ENCODE measurements at regions not wholly inside any gene's neighbourhood (a gene's known extent, or its start where the extent isn't known, plus 50 kb on each side); places are given as distances from the start of the nearest gene placed in this dataset.

GRCh38 chr6:21665392-21666200, 72.0 kb downstream of the SOX4 start:
- TF ChIP-seq CTCF (IDR thresholded peaks at IDR 0.05; ENCODE audit: borderline replicate concordance, extremely low read depth, low read length, poor library complexity, severe bottlenecking) (no peak), EZH2 (IDR thresholded peaks at IDR 0.05; ENCODE audit: borderline replicate concordance, low read depth, low read length, severe bottlenecking) (no peak)
- ATAC-seq (ENCODE audit: insufficient read depth, low read depth) (peak; percentile 17; the same call in 2 of the 3 replicates), DNase-seq (no peak)
- Histone ChIP-seq H3K27ac (ENCODE audit: low read length) (peak overlapping the region; percentile 62; the same call in 1 of the 2 replicates), H4K20me1 (ENCODE audit: insufficient read depth, low read length) (no peaks in the 10 kb centered on the region), H3K9ac (ENCODE audit: low read depth, low read length) (peak overlapping the region; percentile 69), H2AFZ (ENCODE audit: low read depth, low read length) (peak overlapping the region; percentile 89), H3K4me3 (ENCODE audit: low read depth in 1 of 2, low read length in 2 of 2) (peak overlapping the region; percentile 62 to 82; a peak in 3 of 4 replicates), H3K4me1 (ENCODE audit: insufficient read depth, low read length) (peaks cover 50% of the 10 kb centered on the region), H3K4me2 (ENCODE audit: insufficient read depth, low read length) (peak overlapping the region; percentile 90), H3K27me3 (ENCODE audit: insufficient read depth, low read length, poor library complexity) (peaks cover 14% of the 10 kb centered on the region), H3K9me3 (ENCODE audit: insufficient read depth, low read length, severe bottlenecking) (no peaks in the 10 kb centered on the region), H3K79me2 (ENCODE audit: insufficient read depth, low read length) (peaks cover 43% of the 10 kb centered on the region), H3K36me3 (ENCODE audit: insufficient read depth, low read length) (peaks cover 4% of the 10 kb centered on the region; the same call in 1 of the 2 replicates)

- peak overlapping the region; percentile 89 for H2AFZ ChIP-seq (ENCODE audit: low read depth, low read length)
- H3K36me3 ChIP-seq (ENCODE audit: insufficient read depth, low read length), result peaks cover 4% of the 10 kb centered on the region; the same call in 1 of the 2 replicates
- no peaks in the 10 kb centered on the region for H4K20me1 ChIP-seq (ENCODE audit: insufficient read depth, low read length)
- peaks cover 57% of the 10 kb centered on the region for H3K4me1 ChIP-seq (ENCODE audit: insufficient read depth, low read length)
- DNase-seq (peak; percentile 64), ATAC-seq (ENCODE audit: insufficient read depth, low read depth) (peak; percentile 66)
- H3K27me3 ChIP-seq (ENCODE audit: insufficient read depth, low read length, poor library complexity), result peaks cover 14% of the 10 kb centered on the region
- H3K9me3 ChIP-seq (ENCODE audit: insufficient read depth, low read length, severe bottlenecking), result no peaks in the 10 kb centered on the region
- H3K9ac ChIP-seq (ENCODE audit: low read depth, low read length), result peak overlapping the region; percentile 69
- H3K4me3 ChIP-seq (ENCODE audit: low read depth in 1 of 2, low read length in 2 of 2), result peak overlapping the region; percentile 62 to 82
- peak overlapping the region; percentile 90 for H3K4me2 ChIP-seq (ENCODE audit: insufficient read depth, low read length)
- H3K79me2 ChIP-seq (ENCODE audit: insufficient read depth, low read length), result peaks cover 50% of the 10 kb centered on the region
- peak overlapping the region; percentile 73 for H3K27ac ChIP-seq (ENCODE audit: low read length)
- TF ChIP-seq CTCF (IDR thresholded peaks at IDR 0.05; ENCODE audit: borderline replicate concordance, extremely low read depth, low read length, poor library complexity, severe bottlenecking) (no peak), EZH2 (IDR thresholded peaks at IDR 0.05; ENCODE audit: borderline replicate concordance, low read depth, low read length, severe bottlenecking) (no peak)
Measured at GRCh38 chr6:21666201-21666691, 72.7 kb downstream of the SOX4 start.

- Histone ChIP-seq H2AFZ (ENCODE audit: low read depth, low read length) (peak overlapping the region; percentile 84), H3K27ac (ENCODE audit: low read length) (peak overlapping the region; percentile 73), H3K27me3 (ENCODE audit: insufficient read depth, low read length, poor library complexity) (peaks cover 14% of the 10 kb centered on the region), H3K36me3 (ENCODE audit: insufficient read depth, low read length) (peaks cover 4% of the 10 kb centered on the region; the same call in 1 of the 2 replicates), H3K4me2 (ENCODE audit: insufficient read depth, low read length) (peak overlapping the region; percentile 90), H3K79me2 (ENCODE audit: insufficient read depth, low read length) (peaks cover 58% of the 10 kb centered on the region), H3K9me3 (ENCODE audit: insufficient read depth, low read length, severe bottlenecking) (no peaks in the 10 kb centered on the region), H3K4me3 (ENCODE audit: low read depth in 1 of 2, low read length in 2 of 2) (peak overlapping the region; percentile 62 to 82), H3K4me1 (ENCODE audit: insufficient read depth, low read length) (peaks cover 58% of the 10 kb centered on the region), H3K9ac (ENCODE audit: low read depth, low read length) (peak overlapping the region; percentile 69), H4K20me1 (ENCODE audit: insufficient read depth, low read length) (no peaks in the 10 kb centered on the region)
- ATAC-seq (ENCODE audit: insufficient read depth, low read depth) (peak; percentile 52), DNase-seq (peak; percentile 55)
- TF ChIP-seq EZH2 (IDR thresholded peaks at IDR 0.05; ENCODE audit: borderline replicate concordance, low read depth, low read length, severe bottlenecking) (no peak), CTCF (IDR thresholded peaks at IDR 0.05; ENCODE audit: borderline replicate concordance, extremely low read depth, low read length, poor library complexity, severe bottlenecking) (no peak)
Measured at GRCh38 chr6:21666853-21667681, 73.5 kb downstream of the SOX4 start.
